HepG2 (cell line): ENCODE measurements at regions not wholly inside any gene's neighbourhood (a gene's known extent, or its start where the extent isn't known, plus 50 kb on each side); places are given as distances from the start of the nearest gene placed in this dataset.

ENCODE experiments used
- ATAC-seq: fragments of 200-7000 bp; cut with Tn5 transposase; 3 replicates; pipeline ENCODE4 v1.9.1; 2020; ENCODE audit warnings: mild to moderate bottlenecking, moderate library complexity
- BruUV-seq: library from RNA; stranded (reverse); fragments of 400-500 nt; replicated peaks from 2 replicates; lab custom pipeline; 2021; lab: Mats Ljungman, UMichigan
- CTCF ChIA-PET: fragments of 300-600 bp; formaldehyde crosslinking; extraction: SDS; loops from one replicate; lab custom pipeline; 2021; ENCODE audit warnings: low total read pairs, inconsistent platforms, low intra/inter-chr PET ratio; lab: Yijun Ruan, JAX
- POLR2A ChIA-PET: fragments of 350-600 bp; sonication (Branson Sonifier 250); formaldehyde crosslinking; loops from one replicate; lab custom pipeline; 2020; ENCODE audit warnings: antibody characterized with exemption, inconsistent platforms; lab: Yijun Ruan, JAX
- DNase-seq: peaks from one replicate; pipeline ENCODE4 v3.0.0-alpha.2; 2015; ENCODE audit warnings: low spot score
- FAIRE-seq: peaks from 3 replicates; lab custom pipeline; 2011; peaks lifted over from hg19 to GRCh38; lab: Jason Lieb, UNC
- H2AFZ ChIP-seq: one replicate; pipeline ENCODE4 v1.6.1; 2011; ENCODE audit warnings: low read length, inconsistent platforms
- H3K27ac ChIP-seq: fragments of 300-600 bp; 3 replicates; pipeline ENCODE4 v1.8.0; 2011; ENCODE audit warnings: mixed run types, mild to moderate bottlenecking, mixed read lengths, low read length, inconsistent platforms; ENCODE audit not compliant: insufficient read depth; ENCODE audit errors: extremely low read length
- H3K27me3 ChIP-seq, 2 experiments: fragments of 200-600 bp in 1 of 2; 2 replicates in 1 of 2; 3 replicates in 1 of 2; pipeline versions ENCODE4 v1.6.0 to v1.8.0; 2011; ENCODE audit warnings: low read length in 2 of 2, mild to moderate bottlenecking in 2 of 2, moderate library complexity in 2 of 2, inconsistent platforms in 1 of 2; ENCODE audit not compliant: insufficient read depth in 2 of 2, control insufficient read depth in 1 of 2
- H3K36me3 ChIP-seq, 2 experiments: fragments of 200-600 bp in 1 of 2; replicated peaks in 1 of 2; 2 replicates in 1 of 2; 3 replicates in 1 of 2; pipeline versions ENCODE4 v1.5.1 to v1.8.0; 2011; ENCODE audit warnings: low read length in 2 of 2, inconsistent platforms in 1 of 2; ENCODE audit not compliant: insufficient read depth in 2 of 2, control insufficient read depth in 1 of 2
- H3K4me1 ChIP-seq: 2 replicates; pipeline ENCODE4 v1.5.1; 2012; ENCODE audit warnings: low read length, inconsistent platforms; ENCODE audit not compliant: insufficient read depth
- H3K4me2 ChIP-seq: 2 replicates; pipeline ENCODE4 v1.6.0; 2011; ENCODE audit warnings: low read depth, low read length, inconsistent platforms
- H3K4me3 ChIP-seq, 3 experiments: fragments of 200-600 bp in 1 of 3; sonication (generic), shearing (Covaris generic) in 1 of 3; replicated peaks in 1 of 3; 2 replicates each; pipeline ENCODE4 v1.5.1; 2011 to 2016; ENCODE audit warnings: low read length in 3 of 3, inconsistent platforms in 2 of 3, low read depth in 2 of 3, mild to moderate bottlenecking in 2 of 3, control low read depth in 1 of 3, mixed read lengths in 1 of 3; ENCODE audit not compliant: insufficient read depth in 1 of 3
- H3K79me2 ChIP-seq: one replicate; pipeline ENCODE4 v1.6.1; 2011; ENCODE audit warnings: low read length, inconsistent platforms; ENCODE audit not compliant: insufficient read depth
- H3K9ac ChIP-seq: 2 replicates; pipeline ENCODE4 v1.6.0; 2011; ENCODE audit warnings: mild to moderate bottlenecking, low read depth, low read length, inconsistent platforms; ENCODE audit not compliant: insufficient read depth
- H3K9me3 ChIP-seq: 2 replicates; pipeline ENCODE4 v1.5.1; 2012; ENCODE audit warnings: mild to moderate bottlenecking, low read length
- H4K20me1 ChIP-seq: 2 replicates; pipeline ENCODE4 v1.6.0; 2011; ENCODE audit warnings: inconsistent platforms, mild to moderate bottlenecking, low read length, moderate library complexity; ENCODE audit not compliant: insufficient read depth
- ADNP ChIP-seq: sonication (generic); formaldehyde crosslinking; IDR thresholded peaks from 2 replicates; pipeline ENCODE4 v1.4.0; 2020; ENCODE audit warnings: missing genetic modification reagents
- ATM ChIP-seq: fragments of 450-650 bp; IDR thresholded peaks from 2 replicates; pipeline ENCODE4 v1.7.1; 2017; ENCODE audit warnings: mild to moderate bottlenecking, borderline replicate concordance
- CTCF ChIP-seq: sonication (generic); formaldehyde crosslinking; IDR thresholded peaks from 2 replicates; pipeline ENCODE4 v1.5.0; 2020; ENCODE audit warnings: mild to moderate bottlenecking, missing genetic modification reagents, moderate library complexity
- GABPB1 ChIP-seq: IDR thresholded peaks from 2 replicates; pipeline ENCODE4 v1.6.1; 2016; ENCODE audit warnings: mild to moderate bottlenecking, missing genetic modification reagents, moderate library complexity, missing compliant biosample characterization
- IKZF1 ChIP-seq: fragments of 450-650 bp; IDR thresholded peaks from 2 replicates; pipeline ENCODE4 v1.7.1; 2016
- KDM2A ChIP-seq: sonication (generic); formaldehyde crosslinking; IDR thresholded peaks from 2 replicates; pipeline ENCODE4 v1.4.0; 2020; ENCODE audit warnings: low read depth, missing genetic modification reagents, borderline replicate concordance
- NCOA1 ChIP-seq: sonication (generic); formaldehyde crosslinking; IDR thresholded peaks from 2 replicates; pipeline ENCODE4 v1.9.0; 2021; ENCODE audit warnings: missing genetic modification reagents
- RXRA ChIP-seq: sonication (generic); formaldehyde crosslinking; IDR thresholded peaks from 2 replicates; pipeline ENCODE4 v1.5.1; 2020; ENCODE audit warnings: missing genetic modification reagents
- SALL1 ChIP-seq: sonication (generic); formaldehyde crosslinking; IDR thresholded peaks from 2 replicates; pipeline ENCODE4 v1.8.0; 2022; ENCODE audit warnings: mild to moderate bottlenecking, missing genetic modification reagents
- STAG1 ChIP-seq: sonication (generic); formaldehyde crosslinking; IDR thresholded peaks from 2 replicates; pipeline ENCODE4 v1.4.0; 2020; ENCODE audit warnings: missing genetic modification reagents
- ZFP37 ChIP-seq: sonication (generic); formaldehyde crosslinking; IDR thresholded peaks from 2 replicates; pipeline ENCODE4 v1.4.0; 2020; ENCODE audit warnings: missing genetic modification reagents, borderline replicate concordance
- ZNF121 ChIP-seq: sonication (generic); formaldehyde crosslinking; IDR thresholded peaks from 2 replicates; pipeline ENCODE4 v1.5.0; 2020; ENCODE audit warnings: mild to moderate bottlenecking, missing genetic modification reagents
- ZNF629 ChIP-seq: sonication (generic); formaldehyde crosslinking; conservative IDR thresholded peaks from 2 replicates; pipeline ENCODE4 v1.5.0; 2020; ENCODE audit warnings: missing genetic modification reagents
- ZSCAN30 ChIP-seq: sonication (generic); formaldehyde crosslinking; IDR thresholded peaks from 2 replicates; pipeline ENCODE4 v1.5.0; 2020; ENCODE audit warnings: mild to moderate bottlenecking, missing genetic modification reagents
- WGBS: methylation state at CpG from one replicate; pipeline ENCODE4 v1.1.6; 2017; ENCODE audit warnings: low lambda C conversion rate; 5-methylcytosine and 5-hydroxymethylcytosine counted together
- in situ Hi-C: cut with HindIII; loops from 2 replicates; pipeline ENCODE4 v1.10.0; 2017; ENCODE audit warnings: low pct_unique_long_range_greater_than_20kb; ENCODE audit not compliant: extremely low pct_ligation_motif_present
- intact Hi-C: fragments of 100-400 bp; cut with micrococcal nuclease; formaldehyde crosslinking; loops from one replicate; pipeline ENCODE4 v1.10.0; 2022; ENCODE audit not compliant: unreplicated experiment

DNA sequence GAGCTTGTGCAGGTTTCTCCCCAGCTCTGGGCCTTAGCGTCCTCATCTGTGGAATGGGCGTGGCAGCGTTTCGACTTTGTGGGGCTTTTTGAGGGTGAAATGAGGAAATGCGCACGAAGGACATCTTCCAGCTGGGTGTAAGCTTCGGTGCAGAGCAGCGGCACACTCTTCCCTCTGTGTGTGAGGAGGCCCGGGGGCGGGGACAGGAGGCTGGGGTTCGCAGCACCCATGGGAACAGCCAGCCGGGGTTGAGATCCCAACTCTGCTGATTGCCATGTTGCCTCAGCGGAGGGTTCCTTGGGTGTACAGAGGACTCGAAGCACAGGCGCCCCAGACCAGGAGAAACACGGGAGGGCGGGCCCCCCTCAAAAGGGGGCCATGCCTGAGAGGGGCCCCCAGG is 265.6 kb downstream of the NSG2 start:
- no peak for FAIRE-seq
- in situ Hi-C loops (loop anchor here (5.0 to 10.0 kb wide), 2 partner anchors 264 to 696 kb away; partner anchors contain the start of genes BOD1 and NSG2), intact Hi-C loops (no loop called here)
- H3K36me3 ChIP-seq = no peaks in the 10 kb centered on the region
- TF ChIP-seq ZNF629 (CRISPR knock-in tag) = peak; percentile 30; the same call in 1 of the 2 replicates
- no peak for TF ChIP-seq NCOA1
- no peak for TF ChIP-seq ADNP (CRISPR knock-in tag)
- no peaks in the 10 kb centered on the region for H4K20me1 ChIP-seq
- no peak overlapping the region for H2AFZ ChIP-seq
- 55% methylated on average over 9 of the region's 17 CpGs for WGBS
- CTCF ChIA-PET = interaction anchor here (1.7 to 3.2 kb wide), 2 partner anchors 266 to 290 kb away, joined by 7 to 39 read pairs; partner anchors contain the start of gene NSG2
- no peak overlapping the region for H3K9ac ChIP-seq
- BruUV-seq = no TSS peak
- H3K4me3 ChIP-seq = no peak overlapping the region
- H3K79me2 ChIP-seq = no peaks in the 10 kb centered on the region
- H3K27ac ChIP-seq = no peak overlapping the region
- H3K9me3 ChIP-seq = no peaks in the 10 kb centered on the region
- H3K27me3 ChIP-seq = peaks cover 6 to 55% of the 10 kb centered on the region in 2 experiments; a peak in 4 of 5 replicates
- POLR2A ChIA-PET = no interaction called here
- ATAC-seq = no peak
- H3K4me1 ChIP-seq = no peaks in the 10 kb centered on the region
- H3K4me2 ChIP-seq = no peak overlapping the region
- no peak for DNase-seq

GRCh38 chr5:174311531-174312269 is 266.2 kb downstream of the NSG2 start:
- FAIRE-seq = no peak
- intact Hi-C loops (loop anchor here (1.0 to 2.0 kb wide), 3 partner anchors 266 to 693 kb away; partner anchors contain the start of gene NSG2), in situ Hi-C loops (loop anchor here (5.0 to 10.0 kb wide), 2 partner anchors 264 to 697 kb away; partner anchors contain the start of genes BOD1 and NSG2)
- no peaks in the 10 kb centered on the region for H3K36me3 ChIP-seq
- BruUV-seq = no TSS peak
- H3K4me3 ChIP-seq = peak overlapping the region in 1 of 3 experiments; percentile 40; a peak in 1 of 6 replicates
- CTCF ChIA-PET = interaction anchor here (1.7 to 3.2 kb wide), 2 partner anchors 266 to 291 kb away, joined by 7 to 39 read pairs; partner anchors contain the start of gene NSG2
- POLR2A ChIA-PET = interaction anchor here (1.0 kb wide), 1 partner anchor 266 kb away, joined by 3 read pairs; the partner anchor contains the start of gene NSG2
- peak overlapping the region; percentile 45 for H3K4me2 ChIP-seq
- H3K27me3 ChIP-seq = peaks cover 6 to 58% of the 10 kb centered on the region in 2 experiments; a peak in 4 of 5 replicates
- no peaks in the 10 kb centered on the region for H4K20me1 ChIP-seq
- H3K79me2 ChIP-seq = no peaks in the 10 kb centered on the region
- H3K9ac ChIP-seq = no peak overlapping the region
- no peak overlapping the region for H3K27ac ChIP-seq
- H3K4me1 ChIP-seq = no peaks in the 10 kb centered on the region
- no peaks in the 10 kb centered on the region for H3K9me3 ChIP-seq
- 57% methylated on average over 11 of the region's 58 CpGs for WGBS
- peak; percentile 92 for ATAC-seq
- H2AFZ ChIP-seq = no peak overlapping the region
- peak; percentile 10 for DNase-seq
- TF ChIP-seq STAG1 (peak; percentile 84), SALL1 (CRISPR knock-in tag) (0 out of 2 replicates have a peak, but pooled peaks have one; percentile 18), ZFP37 (CRISPR knock-in tag) (no peak), KDM2A (CRISPR knock-in tag) (peak; percentile 38; the same call in 1 of the 2 replicates), CTCF (CRISPR knock-in tag) (peak; percentile 86), ZNF121 (CRISPR knock-in tag) (0 out of 2 replicates have a peak, but pooled peaks have one; percentile 63), RXRA (no peak), IKZF1 (no peak), ATM (no peak), ZSCAN30 (no peak), GABPB1 (CRISPR knock-in tag) (0 out of 2 replicates have a peak, but pooled peaks have one; percentile 13)
